Astrocyte of the cerebellum (primary cell): ENCODE measurements at regions not wholly inside any gene's neighbourhood (a gene's known extent, or its start where the extent isn't known, plus 50 kb on each side); places are given as distances from the start of the nearest gene placed in this dataset.

Experiments
- DNase-seq: peaks from one replicate; pipeline ENCODE4 v3.0.0-alpha.2; 2011; ENCODE audit warnings: low read depth
- H3K4me3 ChIP-seq: 2 replicates; pipeline ENCODE4 v1.5.1; 2011; ENCODE audit warnings: mild to moderate bottlenecking, low read depth, low read length, moderate library complexity
- CTCF ChIP-seq: IDR thresholded peaks from 2 replicates; pipeline ENCODE4 v1.5.1; 2012; ENCODE audit warnings: low read length, low read depth, moderate library complexity, mild to moderate bottlenecking; ENCODE audit errors: missing control alignments
- in situ Hi-C: cut with HindIII; loops from 2 replicates; pipeline ENCODE4 v1.10.0; 2017; ENCODE audit warnings: low sequenced_read_pairs

GRCh38 chr3:144655423-144655822, 683.8 kb downstream of the DIPK2A start:
- no peak for TF ChIP-seq CTCF
- in situ Hi-C loops, result no loop called here
- DNase-seq, result no peak
- H3K4me3 ChIP-seq, result no peak overlapping the region

GRCh38 chr3:144660186-144660585, 688.6 kb downstream of the DIPK2A start:
- no peak overlapping the region for H3K4me3 ChIP-seq
- no peak for DNase-seq
- in situ Hi-C loops, result no loop called here
- no peak for TF ChIP-seq CTCF

- TF ChIP-seq CTCF, result no peak
- H3K4me3 ChIP-seq, result no peak overlapping the region
- DNase-seq, result no peak
- in situ Hi-C loops, result no loop called here
Observed at GRCh38 chr3:144662729-144663128, 691.1 kb downstream of the DIPK2A start.

- no peak overlapping the region for H3K4me3 ChIP-seq
- DNase-seq, result no peak
- in situ Hi-C loops, result no loop called here
- TF ChIP-seq CTCF, result no peak
Observed at GRCh38 chr3:144663456-144664436, 692.1 kb downstream of the DIPK2A start.

- no peak overlapping the region for H3K4me3 ChIP-seq
- TF ChIP-seq CTCF, result no peak
- in situ Hi-C loops, result no loop called here
- DNase-seq, result no peak
Observed at GRCh38 chr3:144665567-144666053, 694.0 kb downstream of the DIPK2A start.

- no peak for DNase-seq
- TF ChIP-seq CTCF, result no peak
- H3K4me3 ChIP-seq, result no peak overlapping the region
- in situ Hi-C loops, result no loop called here
Observed at GRCh38 chr3:144670571-144670970, 698.9 kb downstream of the DIPK2A start.
